NCI-H1092 treated with DMSO at 0.1 percent for 48 hours (cell line): ENCODE measurements at regions not wholly inside any gene's neighbourhood (a gene's known extent, or its start where the extent isn't known, plus 50 kb on each side); places are given as distances from the start of the nearest gene placed in this dataset.
"Not testable (repeated sequence)": the region's sequence is repeated elsewhere in the genome, so short reads cannot be mapped to it uniquely, and the experiment has no call there.

Experiments used
- DNase-seq: peaks from one replicate; lab custom pipeline; 2025; lab: John Stamatoyannopoulos, UW

- DNase-seq: no peak
These were observed 1962.4 kb upstream of the TENM3 start for GRCh38 chr4:180280726-180281297.

DNA sequence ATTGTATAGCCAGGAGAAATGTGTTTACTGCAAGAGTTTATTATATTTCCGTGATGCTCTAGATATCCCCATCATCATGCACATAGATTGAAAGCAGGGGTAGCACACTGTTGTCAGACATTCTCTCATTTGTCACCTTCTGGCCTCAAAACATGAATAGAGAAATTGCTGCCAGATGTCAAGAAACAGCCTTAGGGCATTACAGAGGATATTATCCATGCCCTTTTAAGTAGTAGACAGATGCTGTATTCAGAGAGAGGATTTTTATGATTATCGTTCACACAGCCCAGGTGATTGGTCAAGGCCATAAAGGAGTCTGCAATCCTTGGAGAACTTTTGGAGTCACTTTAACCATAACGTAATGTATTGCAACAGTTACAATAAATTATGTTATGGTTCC lies 1961.5 kb upstream of the TENM3 start:
- no peak for DNase-seq

- DNase-seq: no peak
These were observed 1958.9 kb upstream of the TENM3 start for GRCh38 chr4:180284267-180284666.

DNA sequence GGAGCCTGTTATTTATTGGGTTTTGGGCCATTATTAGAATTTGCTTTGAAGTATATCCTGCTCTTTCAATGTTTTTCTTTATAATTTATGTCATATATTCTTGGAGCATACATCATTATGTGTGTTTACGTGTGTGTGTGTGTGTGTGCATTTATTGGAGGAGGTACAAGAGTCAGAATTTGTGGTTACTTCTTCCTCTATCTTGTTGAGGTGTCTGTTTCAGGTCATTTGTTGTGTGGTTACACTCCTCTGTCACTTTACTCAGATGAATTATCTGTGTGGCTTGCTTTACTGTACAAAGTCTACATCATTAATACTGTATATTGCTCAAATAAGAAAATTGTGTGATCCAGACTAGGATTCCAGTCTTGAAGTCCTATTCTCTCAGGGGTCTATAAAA lies 1957.4 kb upstream of the TENM3 start:
- no peak for DNase-seq

- DNase-seq: no peak
These were observed 1950.9 kb upstream of the TENM3 start for GRCh38 chr4:180292339-180292738.

DNA sequence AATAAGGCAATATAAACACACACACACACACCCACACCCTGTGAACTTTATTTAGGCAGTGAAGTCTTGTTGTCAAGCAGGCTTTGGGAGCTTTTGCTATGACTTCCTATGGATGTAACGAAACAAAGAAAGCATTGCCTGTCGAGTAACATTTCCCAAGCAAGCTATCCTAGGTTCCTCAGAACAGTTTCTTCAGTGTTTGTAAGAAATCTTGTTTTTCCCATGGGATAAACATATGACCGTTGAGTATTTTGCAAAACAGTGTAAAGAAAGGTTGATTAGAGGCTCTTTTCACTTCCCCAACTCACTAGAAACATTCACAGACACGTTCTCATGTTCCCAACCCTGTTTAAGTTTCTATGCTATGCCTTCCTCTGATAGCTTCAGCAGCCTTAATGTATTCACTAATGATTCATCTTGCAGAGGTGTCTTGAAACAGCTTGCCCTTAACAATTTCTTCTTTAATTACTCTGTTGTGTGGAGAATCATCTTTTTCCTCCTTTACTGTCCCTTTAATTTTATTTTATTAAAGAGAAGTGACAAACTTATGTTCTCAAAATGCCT lies 1947.1 kb upstream of the TENM3 start:
- no peak for DNase-seq

DNA sequence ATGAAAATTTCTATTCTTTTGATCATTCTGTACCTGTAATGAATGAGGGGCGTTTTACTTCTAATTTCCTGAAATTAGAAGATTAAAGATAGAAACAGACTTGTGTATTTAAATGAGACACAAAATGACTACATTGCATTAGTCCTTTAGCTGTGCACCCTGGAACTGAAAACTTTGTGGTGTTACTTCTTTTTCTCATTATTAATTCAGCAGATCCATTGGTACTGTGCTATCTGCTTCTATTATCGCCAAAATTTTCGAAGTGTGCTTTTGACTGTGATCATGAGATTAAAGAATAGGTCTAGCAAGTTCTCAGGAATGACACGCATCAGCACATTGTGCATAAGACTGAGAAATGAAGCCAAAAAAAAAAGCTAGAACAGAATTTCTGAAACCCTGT lies 1938.9 kb upstream of the TENM3 start:
- DNase-seq: no peak

GRCh38 chr4:180310616-180311015 lies 1932.6 kb upstream of the TENM3 start:
- no peak for DNase-seq

DNA sequence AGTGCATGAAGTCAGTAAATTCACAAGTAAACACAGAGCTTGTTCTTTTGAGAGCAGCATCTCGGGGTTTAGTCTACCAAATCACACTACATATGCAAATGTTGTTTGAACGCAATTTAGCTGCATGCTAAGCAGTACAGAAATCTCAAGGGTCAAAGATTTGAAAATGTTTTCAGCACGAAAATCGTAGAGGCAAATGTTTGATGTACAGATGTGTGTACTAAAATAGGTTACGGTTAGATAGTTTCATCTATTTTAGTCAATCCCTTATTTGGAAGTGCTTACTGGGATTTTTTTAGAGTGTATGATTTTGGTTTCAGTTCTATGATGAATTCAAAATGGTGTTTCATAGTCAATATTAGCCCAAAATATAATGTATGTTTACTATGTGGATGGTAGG lies 1928.2 kb upstream of the TENM3 start:
- DNase-seq: no peak

GRCh38 chr4:180330521-180330920 lies 1912.7 kb upstream of the TENM3 start:
- DNase-seq: no peak

DNA sequence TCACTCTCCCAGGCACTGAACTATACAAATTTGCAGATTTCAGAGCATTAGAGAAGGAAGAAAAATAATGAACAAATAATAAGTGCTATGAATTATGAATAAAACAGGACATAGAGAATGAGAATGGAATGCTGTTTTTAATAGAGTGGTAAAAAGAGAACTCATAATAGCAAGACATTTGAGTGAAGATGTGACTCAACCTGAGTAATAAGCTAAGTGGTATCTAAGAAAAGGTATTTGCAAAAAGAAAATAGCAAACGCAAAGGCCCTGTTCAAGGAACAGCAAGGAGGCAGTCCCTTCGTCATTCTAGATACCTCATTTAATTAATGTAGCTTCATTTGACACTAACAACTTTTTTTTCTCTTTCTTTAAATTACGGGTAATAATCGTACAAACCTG lies 1910.0 kb upstream of the TENM3 start:
- DNase-seq: no peak

DNA sequence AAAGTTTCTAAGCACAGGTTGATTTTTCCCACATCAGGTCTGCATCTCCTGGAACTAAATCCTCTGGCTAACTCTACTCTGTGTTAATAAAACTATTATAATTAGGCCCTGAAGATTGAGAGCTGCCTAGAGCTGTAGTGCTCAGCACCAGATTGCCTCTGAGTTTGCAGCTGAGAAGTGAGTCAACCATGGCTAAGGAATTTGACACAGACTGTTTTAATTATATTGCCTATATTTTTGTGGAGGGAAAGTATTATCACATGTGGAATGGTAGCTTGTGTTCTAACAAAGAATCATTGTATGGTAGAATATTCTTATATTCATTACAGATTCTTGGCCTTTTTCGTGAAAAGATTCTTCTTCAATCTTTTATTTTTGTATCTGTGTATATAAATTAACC lies 1907.6 kb upstream of the TENM3 start:
- DNase-seq: no peak

GRCh38 chr4:180336494-180337090 lies 1906.6 kb upstream of the TENM3 start:
- DNase-seq: no peak

DNA sequence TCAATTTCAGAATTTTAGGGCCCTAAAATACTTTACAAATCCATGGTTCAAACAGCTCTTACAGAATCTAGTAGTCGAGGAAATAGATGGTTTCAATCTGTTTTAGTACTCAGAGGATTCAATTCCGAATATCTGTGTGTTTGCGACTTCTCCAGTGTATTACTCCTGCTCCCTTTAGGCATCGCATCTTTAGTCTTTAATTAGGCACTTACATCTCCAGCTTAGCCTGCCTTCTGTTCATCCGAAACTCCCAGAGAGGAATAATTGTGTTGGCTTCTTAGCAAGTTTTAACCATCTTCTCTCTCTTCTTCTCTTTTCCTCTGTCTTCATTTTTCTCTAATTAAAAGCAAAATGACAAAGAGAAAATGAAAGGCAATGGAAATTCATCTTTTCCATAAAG lies 1901.3 kb upstream of the TENM3 start:
- no peak for DNase-seq

DNA sequence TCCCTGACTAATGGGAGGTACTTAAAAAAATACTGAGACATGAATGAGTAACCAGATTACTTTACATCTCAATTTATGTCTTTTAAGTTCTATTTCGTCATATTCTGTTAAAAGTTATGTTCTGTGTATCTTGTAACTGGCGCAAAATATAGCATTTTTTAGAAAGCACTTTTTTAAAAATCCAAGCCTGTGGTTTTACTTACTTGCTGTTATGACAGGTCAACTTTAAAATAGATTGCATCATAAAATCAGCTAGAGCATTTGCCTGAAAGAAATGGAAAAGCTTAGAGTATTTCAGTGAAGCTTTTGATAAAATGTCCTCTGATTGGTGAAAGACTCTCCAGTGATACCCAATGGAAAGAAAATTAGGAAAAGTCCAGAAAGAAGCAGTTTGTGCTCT lies 1892.3 kb upstream of the TENM3 start:
- DNase-seq: no peak

GRCh38 chr4:180356766-180357165 lies 1886.4 kb upstream of the TENM3 start:
- DNase-seq: no peak

DNA sequence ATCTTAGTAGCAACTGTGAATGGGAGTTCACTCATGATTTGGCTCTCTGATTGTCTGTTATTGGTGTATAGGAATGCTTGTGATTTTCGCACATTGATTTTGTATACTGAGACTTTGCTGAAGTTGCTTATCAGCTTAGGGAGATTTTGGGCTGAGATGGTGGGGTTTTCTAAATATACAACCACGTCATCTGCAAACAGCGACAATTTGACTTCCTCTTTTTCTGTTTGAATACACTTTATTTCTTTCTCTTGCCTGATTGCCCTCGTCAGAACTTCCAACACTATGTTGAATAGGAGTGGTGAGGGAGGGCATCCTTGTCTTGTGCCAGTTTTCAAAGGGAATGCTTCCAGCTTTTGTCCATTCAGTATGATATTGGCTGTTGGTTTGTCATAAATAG lies 1883.1 kb upstream of the TENM3 start:
- DNase-seq: not testable (repeated sequence)

DNA sequence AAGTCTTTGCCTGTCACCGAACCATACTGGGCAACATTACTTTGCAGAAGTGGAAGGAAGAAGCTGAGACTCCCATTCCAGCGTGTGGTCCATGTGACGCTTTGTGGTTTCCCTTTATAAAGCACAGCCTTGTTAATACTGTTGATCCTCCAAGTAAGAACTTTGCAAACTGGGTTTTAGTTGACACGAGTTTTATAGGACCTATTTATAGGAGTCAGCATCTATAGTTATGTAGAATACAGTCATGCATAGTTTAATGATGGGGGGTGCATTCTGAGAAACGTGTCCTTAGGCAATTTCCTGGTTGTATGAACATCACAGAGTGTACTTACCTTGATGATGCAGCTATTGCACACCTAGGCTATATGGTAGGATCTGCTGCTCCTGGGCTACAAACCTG lies 1879.4 kb upstream of the TENM3 start:
- no peak for DNase-seq

- DNase-seq: no peak
These were observed 1870.5 kb upstream of the TENM3 start for GRCh38 chr4:180372691-180373090.

DNA sequence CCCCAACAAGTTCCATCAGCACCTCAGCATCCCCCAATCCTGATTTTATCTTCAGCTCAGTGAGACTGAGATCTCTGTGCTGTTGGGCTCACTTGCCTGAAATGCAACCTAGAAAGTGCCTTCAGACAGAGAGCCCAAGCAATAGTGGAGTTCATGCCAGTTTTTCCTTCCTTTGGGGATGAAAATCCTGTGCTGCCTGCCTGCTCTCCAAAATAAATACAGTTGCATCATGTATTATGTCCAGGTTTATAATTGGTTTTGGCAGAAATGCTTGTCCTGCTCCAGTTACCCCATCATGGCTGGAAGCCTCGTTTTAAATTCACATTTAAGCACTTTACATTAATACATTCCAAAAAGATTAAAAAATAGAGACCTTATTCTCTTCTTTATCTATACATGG lies 1865.5 kb upstream of the TENM3 start:
- DNase-seq: no peak

DNA sequence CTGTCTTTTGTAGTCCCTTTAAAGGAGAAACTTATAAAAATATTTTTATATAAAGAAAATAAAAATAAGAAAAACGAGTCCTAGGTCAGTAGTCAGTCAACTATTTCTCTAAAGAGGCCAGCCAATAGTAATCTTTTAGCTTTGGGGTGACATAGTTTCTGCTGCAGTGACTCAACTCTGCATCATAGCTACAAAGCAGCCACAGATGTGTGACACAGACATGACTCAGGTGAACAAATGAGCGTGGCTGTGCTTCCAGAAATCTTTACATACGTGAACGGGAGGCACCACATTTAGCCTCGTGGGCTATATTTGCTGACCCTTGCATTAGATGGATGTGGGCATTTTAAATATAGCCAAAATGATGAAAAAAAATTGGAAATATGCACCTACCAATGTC lies 1862.5 kb upstream of the TENM3 start:
- DNase-seq: no peak

DNA sequence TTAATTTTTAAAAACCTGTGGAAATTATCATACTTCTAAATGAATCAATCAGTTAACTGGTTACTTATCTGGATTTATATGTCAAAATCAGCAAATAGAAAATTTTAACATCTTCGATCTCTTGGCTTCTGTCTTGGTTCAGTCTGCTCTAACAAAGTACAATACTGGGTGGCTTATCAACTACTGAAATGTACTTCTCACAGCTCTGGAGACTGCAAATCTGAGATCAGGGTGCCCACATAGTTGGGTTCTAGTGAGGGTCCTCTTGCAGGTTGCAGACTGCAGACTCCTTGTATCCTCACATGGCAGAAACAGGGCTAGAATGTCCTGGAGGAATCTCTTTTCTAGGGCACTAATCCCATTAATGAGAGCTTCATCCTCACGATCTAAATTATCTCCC lies 1851.6 kb upstream of the TENM3 start:
- no peak for DNase-seq

DNA sequence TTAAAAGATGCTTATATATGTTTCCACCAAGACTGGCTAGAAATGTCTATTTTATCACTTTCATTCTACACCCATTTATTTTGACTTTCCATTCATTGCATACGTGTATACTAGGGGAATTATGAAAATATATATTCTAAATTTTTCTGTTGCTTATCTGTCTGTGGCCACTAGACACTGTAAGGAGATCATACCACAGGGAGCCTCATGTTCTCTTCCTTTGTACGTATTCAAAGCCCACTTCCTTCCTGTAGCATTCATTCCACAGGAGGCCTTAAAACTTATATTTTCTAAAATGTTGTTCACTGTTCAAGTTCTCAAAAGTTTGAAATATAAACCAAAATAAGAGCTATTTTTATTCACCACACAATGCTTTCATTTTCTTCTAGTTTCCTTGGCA lies 1848.9 kb upstream of the TENM3 start:
- DNase-seq: no peak

GRCh38 chr4:180394730-180395129 lies 1848.5 kb upstream of the TENM3 start:
- DNase-seq: no peak
